HepG2 (cell line): ENCODE measurements at regions not wholly inside any gene's neighbourhood (a gene's known extent, or its start where the extent isn't known, plus 50 kb on each side); places are given as distances from the start of the nearest gene placed in this dataset.

Source experiments
- ARID3A ChIP-seq: IDR thresholded peaks from 2 replicates; pipeline ENCODE4 v1.6.1; 2012; ENCODE audit warnings: low read depth, low read length, improper control_type of control experiment
- CHD2 ChIP-seq: IDR thresholded peaks from 2 replicates; pipeline ENCODE4 v1.6.1; 2011; ENCODE audit warnings: low read depth, low read length, improper control_type of control experiment
- E2F2 ChIP-seq: sonication (generic); formaldehyde crosslinking; IDR thresholded peaks from 2 replicates; pipeline ENCODE4 v1.4.0; 2020; ENCODE audit warnings: missing genetic modification reagents, borderline replicate concordance
- ERF ChIP-seq: IDR thresholded peaks from 2 replicates; pipeline ENCODE4 v1.6.1; 2018; ENCODE audit warnings: missing biosample characterization, missing genetic modification reagents
- KAT2B ChIP-seq: fragments of 150-350 bp; IDR thresholded peaks from 2 replicates; pipeline ENCODE4 v1.6.1; 2014; ENCODE audit warnings: low read depth, low read length, borderline replicate concordance
- NR2C2 ChIP-seq: sonication (generic); formaldehyde crosslinking; IDR thresholded peaks from 2 replicates; pipeline ENCODE4 v1.4.0; 2020; ENCODE audit warnings: missing genetic modification reagents, mild to moderate bottlenecking, moderate library complexity, borderline replicate concordance
- PHF21A ChIP-seq: sonication (generic); formaldehyde crosslinking; IDR thresholded peaks from 2 replicates; pipeline ENCODE4 v1.5.0; 2020; ENCODE audit warnings: mild to moderate bottlenecking, missing genetic modification reagents
- RXRA ChIP-seq: sonication (generic); formaldehyde crosslinking; IDR thresholded peaks from 2 replicates; pipeline ENCODE4 v1.5.1; 2020; ENCODE audit warnings: missing genetic modification reagents
- SSRP1 ChIP-seq: IDR thresholded peaks from 2 replicates; pipeline ENCODE4 v1.6.1; 2016; ENCODE audit warnings: control low read depth
- ZBTB43 ChIP-seq: sonication (generic); formaldehyde crosslinking; conservative IDR thresholded peaks from 2 replicates; pipeline ENCODE4 v1.4.0; 2020; ENCODE audit warnings: missing genetic modification reagents
- ZEB1 ChIP-seq: IDR thresholded peaks from 2 replicates; pipeline ENCODE4 v1.6.1; 2012; ENCODE audit warnings: mild to moderate bottlenecking, low read depth, inconsistent platforms; ENCODE audit not compliant: insufficient replicate concordance
- ZHX1 ChIP-seq: sonication (generic); formaldehyde crosslinking; IDR thresholded peaks from 2 replicates; pipeline ENCODE4 v1.8.1; 2022; ENCODE audit warnings: low read depth, mild to moderate bottlenecking, missing genetic modification reagents
- ZMYM3 ChIP-seq: sonication (generic); formaldehyde crosslinking; IDR thresholded peaks from 2 replicates; pipeline ENCODE4 v1.5.1; 2020; ENCODE audit warnings: mild to moderate bottlenecking, missing genetic modification reagents
- ZNF326 ChIP-seq: sonication (generic); formaldehyde crosslinking; IDR thresholded peaks from 2 replicates; pipeline ENCODE4 v1.4.0; 2020; ENCODE audit warnings: missing genetic modification reagents, borderline replicate concordance
- ZNF333 ChIP-seq: sonication (generic); formaldehyde crosslinking; IDR thresholded peaks from 2 replicates; pipeline ENCODE4 v1.4.0; 2020; ENCODE audit warnings: mild to moderate bottlenecking, missing genetic modification reagents, borderline replicate concordance
- ZNF354B ChIP-seq: sonication (generic); formaldehyde crosslinking; IDR thresholded peaks from 2 replicates; pipeline ENCODE4 v1.8.0; 2022; ENCODE audit warnings: mild to moderate bottlenecking, missing genetic modification reagents
- ZNF446 ChIP-seq: sonication (generic); formaldehyde crosslinking; IDR thresholded peaks from 2 replicates; pipeline ENCODE4 v1.5.0; 2020; ENCODE audit warnings: mild to moderate bottlenecking, missing genetic modification reagents
- ZNF484 ChIP-seq: sonication (generic); formaldehyde crosslinking; IDR thresholded peaks from 2 replicates; pipeline ENCODE4 v1.5.1; 2020; ENCODE audit warnings: mild to moderate bottlenecking, low read depth, missing genetic modification reagents, borderline replicate concordance
- ZNF496 ChIP-seq: sonication (generic); formaldehyde crosslinking; IDR thresholded peaks from 2 replicates; pipeline ENCODE4 v1.8.1; 2023; ENCODE audit warnings: mild to moderate bottlenecking, moderate library complexity, missing genetic modification reagents; ENCODE audit not compliant: insufficient replicate concordance

- TF ChIP-seq E2F2: no peak
- TF ChIP-seq ZBTB43 (CRISPR knock-in tag): peak; percentile 77; the same call in 1 of the 2 replicates
- TF ChIP-seq CHD2: no peak; the same call in 1 of the 2 replicates
- TF ChIP-seq ZNF354B (CRISPR knock-in tag): 0 out of 2 replicates have a peak, but pooled peaks have one; percentile 48
- no peak for TF ChIP-seq ZNF333
- peak; percentile 69 for TF ChIP-seq ZEB1
- TF ChIP-seq ZHX1 (CRISPR knock-in tag): peak; percentile 37; the same call in 1 of the 2 replicates
- no peak for TF ChIP-seq ZNF484 (CRISPR knock-in tag)
- no peak for TF ChIP-seq ZNF446 (CRISPR knock-in tag)
- peak; percentile 77; the same call in 1 of the 2 replicates for TF ChIP-seq RXRA
- TF ChIP-seq NR2C2: peak; percentile 93
- no peak for TF ChIP-seq ZNF496 (CRISPR knock-in tag)
- peak; percentile 61; the same call in 1 of the 2 replicates for TF ChIP-seq ARID3A
- TF ChIP-seq PHF21A: peak; percentile 69
- 0 out of 2 replicates have a peak, but pooled peaks have one; percentile 27 for TF ChIP-seq SSRP1 (CRISPR knock-in tag)
- TF ChIP-seq KAT2B: no peak
- TF ChIP-seq ZMYM3: no peak; the same call in 1 of the 2 replicates
- no peak for TF ChIP-seq ZNF326 (CRISPR knock-in tag)
- TF ChIP-seq ERF (CRISPR knock-in tag): 0 out of 2 replicates have a peak, but pooled peaks have one; percentile 14
These were observed 64.0 kb downstream of the RPUSD4 start (continued) for GRCh38 chr11:126147208-126148111.
